GM19397 (cell line): ENCODE measurements at regions not wholly inside any gene's neighbourhood (a gene's known extent, or its start where the extent isn't known, plus 50 kb on each side); places are given as distances from the start of the nearest gene placed in this dataset.

Experiments
- ATAC-seq: cut with Tn5 transposase; IDR thresholded peaks from one replicate; pipeline ENCODE4 v1.9.1; 2021; ENCODE audit warnings: mild to moderate bottlenecking, moderate library complexity; ENCODE audit not compliant: unreplicated experiment

DNA sequence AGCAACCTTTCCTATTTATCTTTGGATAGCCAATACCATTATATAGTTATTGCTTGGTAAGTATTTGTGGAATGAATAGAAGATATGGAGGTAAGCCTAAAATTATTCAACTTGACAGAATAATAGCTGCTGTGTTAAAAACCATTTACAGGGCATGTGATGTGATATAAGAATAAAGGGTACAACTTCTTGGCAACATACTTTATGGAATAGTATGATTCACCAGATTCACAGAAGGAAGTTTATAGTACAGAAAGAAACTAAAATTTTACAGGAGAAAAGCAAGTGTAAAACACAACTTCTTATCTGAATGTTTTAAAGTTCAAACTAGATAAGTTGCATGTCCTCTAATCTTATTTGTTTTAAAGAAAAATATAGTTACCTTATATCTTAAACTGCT is 186.4 kb upstream of the ZRANB2 start:
- no peak for ATAC-seq

DNA sequence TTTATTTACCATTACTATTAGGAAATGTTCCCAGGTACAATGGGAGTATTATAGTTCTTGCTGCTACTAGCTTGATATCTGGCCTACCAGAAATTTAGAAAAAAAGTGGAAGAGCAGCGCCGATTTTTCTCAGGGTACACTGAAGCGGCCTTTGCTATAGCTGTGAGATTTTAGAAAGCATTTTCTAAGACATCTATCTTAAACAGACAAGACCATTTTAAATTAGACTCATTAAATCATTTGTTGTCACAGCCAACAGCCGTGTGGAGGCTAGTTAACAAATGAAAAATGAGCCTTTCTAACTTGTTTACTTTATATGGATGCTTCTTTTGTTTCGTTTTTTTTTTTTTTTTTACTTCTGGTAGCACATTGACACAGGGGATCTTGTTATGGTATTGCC is 183.2 kb upstream of the ZRANB2 start:
- no peak for ATAC-seq

DNA sequence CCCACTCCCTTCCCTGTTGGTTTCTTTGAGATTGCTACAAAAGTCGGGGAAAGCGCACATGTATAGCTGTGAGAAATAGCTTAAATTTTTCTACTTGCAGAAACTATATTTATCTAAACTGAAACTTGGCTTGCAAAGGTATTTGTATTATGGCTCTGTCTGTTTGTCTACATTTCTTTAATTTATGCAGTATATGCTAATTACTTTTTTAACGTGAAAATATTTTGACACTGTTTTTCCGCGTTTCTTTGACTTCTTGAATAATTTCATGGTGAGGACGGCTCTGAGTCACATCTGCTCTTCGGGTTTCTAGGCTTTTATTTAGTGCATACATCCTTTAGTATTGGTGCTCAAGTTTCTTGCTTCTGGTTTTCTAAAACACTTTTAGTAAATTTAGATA is 182.1 kb upstream of the ZRANB2 start:
- ATAC-seq: no peak

GRCh38 chr1:71252900-71253299 is 172.1 kb upstream of the ZRANB2 start:
- ATAC-seq: no peak

- ATAC-seq: no peak
Measured at GRCh38 chr1:71245246-71245645, 164.4 kb upstream of the ZRANB2 start.

- ATAC-seq: no peak
Measured at GRCh38 chr1:71242239-71242638, 161.4 kb upstream of the ZRANB2 start.

- ATAC-seq: no peak
Measured at GRCh38 chr1:71240656-71241055, 159.8 kb upstream of the ZRANB2 start.

- no peak for ATAC-seq
Measured at GRCh38 chr1:71236503-71236902, 155.7 kb upstream of the ZRANB2 start.

DNA sequence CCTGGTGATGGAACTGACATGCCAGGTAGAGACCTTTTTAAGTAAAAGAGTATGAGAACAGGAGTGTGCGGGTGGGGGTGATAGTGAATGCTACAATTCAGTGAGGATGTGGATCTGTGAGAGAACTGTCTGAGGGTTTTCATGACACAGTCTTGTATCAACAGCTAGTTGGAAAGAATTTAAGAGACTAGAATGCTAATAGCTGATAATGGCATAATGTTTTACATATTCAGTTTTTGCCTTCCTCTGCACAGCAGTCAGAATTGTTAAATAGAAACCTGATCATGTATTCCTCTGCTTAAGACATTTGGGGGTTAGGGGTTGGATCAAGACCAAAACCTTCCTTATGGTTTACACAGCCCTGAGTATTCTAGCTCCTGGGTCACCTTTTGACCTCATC is 152.8 kb upstream of the ZRANB2 start:
- no peak for ATAC-seq

- ATAC-seq: no peak
Measured at GRCh38 chr1:71232786-71233185, 152.0 kb upstream of the ZRANB2 start.

- no peak for ATAC-seq
Measured at GRCh38 chr1:71232166-71232763, 151.4 kb upstream of the ZRANB2 start.

GRCh38 chr1:71231751-71232150 is 150.9 kb upstream of the ZRANB2 start:
- ATAC-seq: no peak

GRCh38 chr1:71228742-71229365 is 148.0 kb upstream of the ZRANB2 start:
- no peak for ATAC-seq

DNA sequence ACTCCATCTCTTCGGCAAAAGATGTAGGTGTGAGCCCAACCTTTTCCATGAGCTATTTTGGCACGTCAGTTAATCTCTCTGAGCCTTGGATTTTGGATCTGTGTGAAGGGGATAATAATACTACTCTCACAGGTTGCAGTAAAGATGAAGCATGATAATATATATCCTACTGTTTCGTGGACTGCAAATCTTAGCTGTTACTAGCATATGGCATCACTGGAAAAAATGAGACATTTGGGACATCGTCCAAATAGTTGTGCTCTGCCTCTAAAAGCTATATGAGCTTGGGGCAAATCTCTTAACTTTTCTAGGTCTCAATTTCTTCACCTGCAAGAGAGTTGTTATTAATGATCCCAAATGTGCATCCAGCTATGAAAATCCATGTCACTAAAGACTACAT is 147.4 kb upstream of the ZRANB2 start:
- no peak for ATAC-seq

DNA sequence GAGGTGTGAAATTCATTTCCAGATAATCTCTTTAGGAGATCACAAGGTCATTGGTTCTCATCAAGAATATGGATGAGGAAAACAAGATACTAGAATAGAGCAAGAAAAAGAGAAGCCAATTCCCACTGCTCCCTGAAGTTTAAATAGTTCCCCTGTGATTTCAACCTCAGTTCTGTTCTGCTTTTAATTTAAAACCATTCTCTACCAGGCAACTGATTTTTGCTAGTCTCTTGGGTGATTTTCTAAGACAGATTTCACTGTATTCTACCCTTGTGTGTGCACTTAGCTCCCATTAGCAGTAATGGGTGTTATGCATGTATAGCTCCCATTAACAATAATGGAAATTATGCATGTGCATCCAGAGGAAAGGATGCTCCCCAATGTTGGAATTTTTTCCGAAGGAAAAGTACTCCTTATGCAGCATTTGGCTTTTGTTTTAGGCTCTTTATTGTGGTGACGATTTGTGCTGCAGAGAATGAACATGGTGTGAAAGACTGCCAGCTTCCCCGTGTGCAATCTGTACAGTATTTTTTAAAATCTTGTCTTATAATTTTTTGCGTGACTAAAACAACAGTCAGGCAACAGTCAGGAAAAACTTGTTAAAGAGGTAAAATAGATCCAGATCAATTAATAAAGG is 144.0 kb upstream of the ZRANB2 start:
- ATAC-seq: no peak

DNA sequence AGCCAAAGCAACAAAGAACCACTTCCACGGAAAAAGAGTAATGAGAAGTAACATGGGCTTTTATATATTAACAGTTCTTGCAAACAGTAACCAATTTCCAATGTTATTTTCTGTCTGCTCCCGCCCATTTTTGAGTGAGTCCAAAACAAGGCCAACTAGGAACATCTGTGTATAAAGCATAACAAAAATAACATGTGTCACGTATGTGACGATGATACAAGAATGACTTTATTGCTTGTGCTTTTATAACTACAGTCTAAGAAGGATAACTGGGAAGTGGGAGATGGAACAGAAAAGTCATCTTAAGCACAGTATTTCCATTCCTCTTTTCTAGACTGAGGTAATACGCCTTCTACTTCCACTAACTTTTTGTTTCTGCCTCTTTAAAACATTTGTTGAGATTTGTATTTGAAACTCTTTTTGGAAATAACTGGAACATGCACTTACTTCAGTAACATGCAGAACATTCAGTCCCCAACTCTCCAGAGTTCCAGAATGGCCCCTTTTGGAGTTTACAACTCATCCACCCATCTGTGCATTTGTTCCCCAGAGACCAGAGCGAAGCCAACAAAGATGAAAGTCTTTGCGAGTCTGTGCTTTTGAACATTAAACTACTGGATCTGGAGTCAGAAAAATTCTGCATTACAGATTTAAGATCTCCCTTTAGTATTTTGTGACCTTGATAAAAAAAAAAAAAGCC is 143.0 kb upstream of the ZRANB2 start:
- ATAC-seq: no peak

DNA sequence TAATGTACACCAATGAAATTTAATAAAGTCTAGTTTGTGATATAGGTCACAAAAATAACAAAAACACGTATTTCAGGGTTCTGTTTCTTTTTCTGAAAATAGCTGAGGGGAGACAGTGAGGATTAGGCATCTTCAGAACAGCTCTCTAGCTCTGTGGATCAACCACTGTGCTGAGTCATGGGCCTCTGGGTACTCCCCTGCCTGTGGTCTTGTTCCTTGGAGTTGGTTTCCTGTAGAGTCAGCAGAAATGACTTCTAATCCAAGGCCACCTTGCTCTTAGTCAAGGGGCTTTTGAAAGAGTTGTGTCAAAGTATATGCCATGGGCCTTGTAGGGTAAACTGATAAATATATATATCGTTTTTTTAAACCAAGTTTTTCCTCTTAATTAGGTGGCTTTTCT is 141.8 kb upstream of the ZRANB2 start:
- ATAC-seq: no peak

DNA sequence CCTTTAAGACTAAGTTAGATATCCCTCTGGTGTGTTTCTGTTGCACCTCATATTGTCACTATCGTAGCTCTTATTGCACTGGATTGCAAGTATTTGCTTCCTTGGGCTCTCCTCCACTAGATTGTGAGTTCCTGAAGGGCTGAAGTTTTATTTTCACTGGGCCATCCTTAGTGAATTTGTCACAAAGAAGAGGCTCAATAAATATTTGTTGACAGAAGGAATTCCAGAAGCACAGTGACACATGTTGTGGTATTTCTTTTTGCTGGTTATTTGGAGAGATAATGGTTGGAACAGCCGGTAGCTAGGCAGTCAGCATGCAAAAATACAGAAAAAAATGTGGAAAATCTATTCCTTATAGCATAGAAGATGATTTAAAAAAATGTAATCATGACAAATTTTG is 129.9 kb upstream of the ZRANB2 start:
- ATAC-seq: no peak

- ATAC-seq: no peak
Measured at GRCh38 chr1:71203241-71203640, 122.4 kb upstream of the ZRANB2 start.

DNA sequence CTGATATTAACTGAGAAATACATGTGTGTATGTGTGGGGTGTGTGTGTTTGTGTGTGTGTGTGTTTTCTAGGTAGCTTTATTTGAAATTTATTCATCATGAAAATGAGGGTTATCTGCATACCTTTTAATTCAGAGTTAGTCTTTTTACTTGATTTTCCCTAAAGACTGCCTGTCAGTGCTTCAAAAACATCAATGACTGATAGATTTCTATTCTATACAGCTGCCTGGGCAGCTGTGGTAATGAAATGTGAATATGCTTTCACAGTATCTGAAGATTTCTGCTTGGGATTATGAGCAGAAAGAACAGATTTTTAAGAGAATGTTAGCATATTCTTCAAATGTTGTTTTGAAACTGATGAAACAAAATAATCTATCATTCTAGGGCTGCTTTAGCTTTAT is 119.7 kb upstream of the ZRANB2 start:
- ATAC-seq: no peak

GRCh38 chr1:71196685-71197084 is 115.8 kb upstream of the ZRANB2 start:
- ATAC-seq: no peak

- no peak for ATAC-seq
Measured at GRCh38 chr1:71193153-71193552, 112.3 kb upstream of the ZRANB2 start.
